HepG2 (cell line): ENCODE measurements at regions not wholly inside any gene's neighbourhood (a gene's known extent, or its start where the extent isn't known, plus 50 kb on each side); places are given as distances from the start of the nearest gene placed in this dataset.

Source experiments
- ATAC-seq: fragments of 200-7000 bp; cut with Tn5 transposase; 3 replicates; pipeline ENCODE4 v1.9.1; 2020; ENCODE audit warnings: mild to moderate bottlenecking, moderate library complexity
- BruUV-seq: library from RNA; stranded (reverse); fragments of 400-500 nt; replicated peaks from 2 replicates; lab custom pipeline; 2021; lab: Mats Ljungman, UMichigan
- CTCF ChIA-PET: fragments of 300-600 bp; formaldehyde crosslinking; extraction: SDS; loops from one replicate; lab custom pipeline; 2021; ENCODE audit warnings: low total read pairs, inconsistent platforms, low intra/inter-chr PET ratio; lab: Yijun Ruan, JAX
- POLR2A ChIA-PET: fragments of 350-600 bp; sonication (Branson Sonifier 250); formaldehyde crosslinking; loops from one replicate; lab custom pipeline; 2020; ENCODE audit warnings: antibody characterized with exemption, inconsistent platforms; lab: Yijun Ruan, JAX
- DNase-seq: peaks from one replicate; pipeline ENCODE4 v3.0.0-alpha.2; 2015; ENCODE audit warnings: low spot score
- FAIRE-seq: peaks from 3 replicates; lab custom pipeline; 2011; peaks lifted over from hg19 to GRCh38; lab: Jason Lieb, UNC
- H2AFZ ChIP-seq: one replicate; pipeline ENCODE4 v1.6.1; 2011; ENCODE audit warnings: low read length, inconsistent platforms
- H3K27ac ChIP-seq: fragments of 300-600 bp; 3 replicates; pipeline ENCODE4 v1.8.0; 2011; ENCODE audit warnings: mixed run types, mild to moderate bottlenecking, mixed read lengths, low read length, inconsistent platforms; ENCODE audit not compliant: insufficient read depth; ENCODE audit errors: extremely low read length
- H3K27me3 ChIP-seq, 2 experiments: fragments of 200-600 bp in 1 of 2; 2 replicates in 1 of 2; 3 replicates in 1 of 2; pipeline versions ENCODE4 v1.6.0 to v1.8.0; 2011; ENCODE audit warnings: low read length in 2 of 2, mild to moderate bottlenecking in 2 of 2, moderate library complexity in 2 of 2, inconsistent platforms in 1 of 2; ENCODE audit not compliant: insufficient read depth in 2 of 2, control insufficient read depth in 1 of 2
- H3K36me3 ChIP-seq, 2 experiments: fragments of 200-600 bp in 1 of 2; replicated peaks in 1 of 2; 2 replicates in 1 of 2; 3 replicates in 1 of 2; pipeline versions ENCODE4 v1.5.1 to v1.8.0; 2011; ENCODE audit warnings: low read length in 2 of 2, inconsistent platforms in 1 of 2; ENCODE audit not compliant: insufficient read depth in 2 of 2, control insufficient read depth in 1 of 2
- H3K4me1 ChIP-seq: 2 replicates; pipeline ENCODE4 v1.5.1; 2012; ENCODE audit warnings: low read length, inconsistent platforms; ENCODE audit not compliant: insufficient read depth
- H3K4me2 ChIP-seq: 2 replicates; pipeline ENCODE4 v1.6.0; 2011; ENCODE audit warnings: low read depth, low read length, inconsistent platforms
- H3K4me3 ChIP-seq, 3 experiments: fragments of 200-600 bp in 1 of 3; sonication (generic), shearing (Covaris generic) in 1 of 3; replicated peaks in 1 of 3; 2 replicates each; pipeline ENCODE4 v1.5.1; 2011 to 2016; ENCODE audit warnings: low read length in 3 of 3, inconsistent platforms in 2 of 3, low read depth in 2 of 3, mild to moderate bottlenecking in 2 of 3, control low read depth in 1 of 3, mixed read lengths in 1 of 3; ENCODE audit not compliant: insufficient read depth in 1 of 3
- H3K79me2 ChIP-seq: one replicate; pipeline ENCODE4 v1.6.1; 2011; ENCODE audit warnings: low read length, inconsistent platforms; ENCODE audit not compliant: insufficient read depth
- H3K9ac ChIP-seq: 2 replicates; pipeline ENCODE4 v1.6.0; 2011; ENCODE audit warnings: mild to moderate bottlenecking, low read depth, low read length, inconsistent platforms; ENCODE audit not compliant: insufficient read depth
- H3K9me3 ChIP-seq: 2 replicates; pipeline ENCODE4 v1.5.1; 2012; ENCODE audit warnings: mild to moderate bottlenecking, low read length
- H4K20me1 ChIP-seq: 2 replicates; pipeline ENCODE4 v1.6.0; 2011; ENCODE audit warnings: inconsistent platforms, mild to moderate bottlenecking, low read length, moderate library complexity; ENCODE audit not compliant: insufficient read depth
- CREB1 ChIP-seq, 2 experiments: fragments of 450-650 bp in 1 of 2; IDR thresholded peaks; 2 replicates each; pipeline ENCODE4 v1.6.1; 2016 to 2017; ENCODE audit warnings: control low read depth in 1 of 2, mild to moderate bottlenecking in 1 of 2, missing compliant biosample characterization in 1 of 2, missing genetic modification characterization in 1 of 2
- KDM4B ChIP-seq: sonication (generic); formaldehyde crosslinking; IDR thresholded peaks from 2 replicates; pipeline ENCODE4 v1.4.0; 2020; ENCODE audit warnings: missing genetic modification reagents
- KMT2B ChIP-seq: IDR thresholded peaks from 2 replicates; pipeline ENCODE4 v1.6.1; 2016; ENCODE audit warnings: missing genetic modification reagents, missing compliant biosample characterization
- MAFK ChIP-seq, 2 experiments: IDR thresholded peaks in 1 of 2; conservative IDR thresholded peaks in 1 of 2; 2 replicates each; pipeline ENCODE4 v1.6.1; 2011; ENCODE audit warnings: improper control_type of control experiment in 2 of 2, low read length in 2 of 2
- MATR3 ChIP-seq: sonication (generic); formaldehyde crosslinking; IDR thresholded peaks from 2 replicates; pipeline ENCODE4 v1.4.0; 2020; ENCODE audit warnings: missing genetic modification reagents
- RELA ChIP-seq: sonication (generic); formaldehyde crosslinking; IDR thresholded peaks from 2 replicates; pipeline ENCODE4 v1.4.0; 2020; ENCODE audit warnings: missing genetic modification reagents
- SETDB1 ChIP-seq: sonication (generic); formaldehyde crosslinking; IDR thresholded peaks from 2 replicates; pipeline ENCODE4 v1.5.1; 2020; ENCODE audit warnings: missing genetic modification reagents, mild to moderate bottlenecking, borderline replicate concordance
- SOX13 ChIP-seq, 3 experiments: fragments of 450-650 bp in 1 of 3; sonication (generic) in 1 of 3; formaldehyde crosslinking in 1 of 3; IDR thresholded peaks in 2 of 3; conservative IDR thresholded peaks in 1 of 3; 2 replicates each; pipeline versions ENCODE4 v1.5.0 to v1.6.1; 2016 to 2020; ENCODE audit warnings: antibody characterized with exemption in 1 of 3, mild to moderate bottlenecking in 1 of 3, missing compliant biosample characterization in 1 of 3, missing genetic modification reagents in 1 of 3, moderate library complexity in 1 of 3
- ZBTB8A ChIP-seq: sonication (generic); formaldehyde crosslinking; IDR thresholded peaks from 2 replicates; pipeline ENCODE4 v1.4.0; 2020; ENCODE audit warnings: mild to moderate bottlenecking, low read depth, missing genetic modification reagents, borderline replicate concordance
- ZFP41 ChIP-seq: sonication (generic); formaldehyde crosslinking; IDR thresholded peaks from 2 replicates; pipeline ENCODE4 v1.4.0; 2020; ENCODE audit warnings: mild to moderate bottlenecking, missing genetic modification reagents, borderline replicate concordance
- ZFYVE20 ChIP-seq: sonication (generic); formaldehyde crosslinking; IDR thresholded peaks from 2 replicates; pipeline ENCODE4 v1.8.0; 2023; ENCODE audit warnings: low read depth, mild to moderate bottlenecking, moderate library complexity, missing genetic modification reagents, borderline replicate concordance
- ZNF207 ChIP-seq: fragments of 450-650 bp; IDR thresholded peaks from 2 replicates; pipeline ENCODE4 v1.6.1; 2016; ENCODE audit warnings: antibody characterized with exemption, borderline replicate concordance
- ZNF569 ChIP-seq: sonication (generic); formaldehyde crosslinking; IDR thresholded peaks from 2 replicates; pipeline ENCODE4 v1.5.0; 2020; ENCODE audit warnings: mild to moderate bottlenecking, missing genetic modification reagents, moderate library complexity, borderline replicate concordance
- ZNF652 ChIP-seq: IDR thresholded peaks from 2 replicates; pipeline ENCODE4 v1.6.1; 2016; ENCODE audit warnings: low read depth, borderline replicate concordance
- ZNF766 ChIP-seq: sonication (generic); formaldehyde crosslinking; IDR thresholded peaks from 2 replicates; pipeline ENCODE4 v1.5.0; 2020; ENCODE audit warnings: missing genetic modification reagents, borderline replicate concordance
- ZNF772 ChIP-seq: sonication (generic); formaldehyde crosslinking; IDR thresholded peaks from 2 replicates; pipeline ENCODE4 v1.5.0; 2020; ENCODE audit warnings: mild to moderate bottlenecking, missing genetic modification reagents
- ZSCAN20 ChIP-seq: sonication (generic); formaldehyde crosslinking; IDR thresholded peaks from 2 replicates; pipeline ENCODE4 v1.4.0; 2020; ENCODE audit warnings: missing genetic modification reagents, mild to moderate bottlenecking, borderline replicate concordance
- WGBS: methylation state at CpG from one replicate; pipeline ENCODE4 v1.1.6; 2017; ENCODE audit warnings: low lambda C conversion rate; 5-methylcytosine and 5-hydroxymethylcytosine counted together
- in situ Hi-C: cut with HindIII; loops from 2 replicates; pipeline ENCODE4 v1.10.0; 2017; ENCODE audit warnings: low pct_unique_long_range_greater_than_20kb; ENCODE audit not compliant: extremely low pct_ligation_motif_present
- intact Hi-C: fragments of 100-400 bp; cut with micrococcal nuclease; formaldehyde crosslinking; loops from one replicate; pipeline ENCODE4 v1.10.0; 2022; ENCODE audit not compliant: unreplicated experiment

- no peak for ATAC-seq
- FAIRE-seq, result no peak
- Histone ChIP-seq H4K20me1 (no peaks in the 10 kb centered on the region), H2AFZ (no peak overlapping the region), H3K79me2 (no peaks in the 10 kb centered on the region), H3K27ac (no peak overlapping the region), H3K4me1 (no peaks in the 10 kb centered on the region), H3K4me3 (no peak overlapping the region), H3K36me3 (no peaks in the 10 kb centered on the region), H3K4me2 (no peak overlapping the region), H3K9me3 (no peaks in the 10 kb centered on the region)
- 37% methylated on average over 7 of the region's 7 CpGs for WGBS
- CTCF ChIA-PET, result no interaction called here
- no peak for DNase-seq
- POLR2A ChIA-PET, result no interaction called here
- in situ Hi-C loops, result no loop called here
- no peak for TF ChIP-seq CREB1 (IDR thresholded peaks at IDR 0.05)
- TF ChIP-seq CREB1 (CRISPR knock-in tag; IDR thresholded peaks at IDR 0.05), result no peak
- no peak for TF ChIP-seq MAFK (conservative IDR thresholded peaks at IDR 0.05 in 1 of 2, IDR thresholded peaks at IDR 0.05 in 1 of 2; ENCODE audit: low read length in 2 of 2)
- TF ChIP-seq MATR3, result no peak
- TF ChIP-seq KDM4B (CRISPR knock-in tag), result no peak
- no peak for TF ChIP-seq ZFYVE20
- TF ChIP-seq RELA (CRISPR knock-in tag), result no peak
- no peak for TF ChIP-seq KMT2B (CRISPR knock-in tag)
- no peak for TF ChIP-seq ZNF766 (CRISPR knock-in tag)
- no peak for TF ChIP-seq ZNF207
- TF ChIP-seq ZFP41, result no peak
- no peak for TF ChIP-seq ZNF652 (CRISPR knock-in tag)
- TF ChIP-seq ZNF772 (CRISPR knock-in tag), result no peak
- no peak for TF ChIP-seq ZNF569 (CRISPR knock-in tag)
- no peak for TF ChIP-seq ZBTB8A
- TF ChIP-seq SETDB1, result no peak
- TF ChIP-seq SOX13 (IDR thresholded peaks at IDR 0.05), result no peak
- TF ChIP-seq SOX13 (CRISPR knock-in tag; conservative IDR thresholded peaks at IDR 0.05 in 1 of 2, IDR thresholded peaks at IDR 0.05 in 1 of 2), result no peak
- no peak for TF ChIP-seq ZSCAN20 (CRISPR knock-in tag)
- TF ChIP-seq, all 625 proteins: peak for 0
- Histone ChIP-seq H3K27me3 (no peaks in the 10 kb centered on the region), H3K9ac (no peak overlapping the region)
- BruUV-seq, result no TSS peak
- intact Hi-C loops, result no loop called here
Measured at GRCh38 chr5:52376592-52376991, 411.1 kb upstream of the ITGA1 start.
